T-helper 2 cell treated with Interferon-gamma antibody and Interleukin-4, amounts not matched to agents 100 ng/mL and 5 ng/mL, for 36 hours (primary cell): ENCODE measurements at regions not wholly inside any gene's neighbourhood (a gene's known extent, or its start where the extent isn't known, plus 50 kb on each side); places are given as distances from the start of the nearest gene placed in this dataset.
"Not testable (repeated sequence)": the region's sequence is repeated elsewhere in the genome, so short reads cannot be mapped to it uniquely, and the experiment has no call there.

Experiments used
- intact Hi-C: fragments of 100-400 bp; cut with micrococcal nuclease; formaldehyde crosslinking; loops from one replicate; pipeline ENCODE4 v1.15.1; 2023

DNA sequence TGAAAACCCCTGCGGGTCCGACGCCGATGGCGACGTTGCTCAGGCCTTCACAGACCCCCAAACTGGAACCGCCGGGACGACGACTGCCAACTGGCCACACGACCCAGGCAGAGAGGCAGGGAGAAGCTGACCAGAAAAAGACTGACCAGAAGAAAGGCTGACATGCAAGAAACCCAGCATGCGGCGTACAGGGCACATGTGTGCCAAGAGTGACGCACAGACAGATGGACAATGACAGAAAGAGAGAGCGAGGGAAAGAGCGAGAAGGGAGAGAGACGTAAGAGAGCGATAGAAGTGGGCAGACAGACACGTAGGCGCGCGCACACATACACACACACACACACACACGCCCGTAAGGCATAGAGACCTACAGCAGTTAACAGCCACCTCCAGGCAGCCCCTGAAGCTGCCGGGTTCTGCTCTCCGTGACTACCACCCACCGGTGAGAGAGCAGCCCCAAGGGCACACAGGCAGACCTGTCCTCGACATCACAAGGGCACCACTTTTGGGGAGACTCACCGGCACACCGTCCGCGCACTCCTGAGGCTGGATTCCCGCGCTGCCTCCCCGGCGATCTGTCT lies 67.2 kb upstream of the ZNF527 start:
- intact Hi-C loops = no loop called here

DNA sequence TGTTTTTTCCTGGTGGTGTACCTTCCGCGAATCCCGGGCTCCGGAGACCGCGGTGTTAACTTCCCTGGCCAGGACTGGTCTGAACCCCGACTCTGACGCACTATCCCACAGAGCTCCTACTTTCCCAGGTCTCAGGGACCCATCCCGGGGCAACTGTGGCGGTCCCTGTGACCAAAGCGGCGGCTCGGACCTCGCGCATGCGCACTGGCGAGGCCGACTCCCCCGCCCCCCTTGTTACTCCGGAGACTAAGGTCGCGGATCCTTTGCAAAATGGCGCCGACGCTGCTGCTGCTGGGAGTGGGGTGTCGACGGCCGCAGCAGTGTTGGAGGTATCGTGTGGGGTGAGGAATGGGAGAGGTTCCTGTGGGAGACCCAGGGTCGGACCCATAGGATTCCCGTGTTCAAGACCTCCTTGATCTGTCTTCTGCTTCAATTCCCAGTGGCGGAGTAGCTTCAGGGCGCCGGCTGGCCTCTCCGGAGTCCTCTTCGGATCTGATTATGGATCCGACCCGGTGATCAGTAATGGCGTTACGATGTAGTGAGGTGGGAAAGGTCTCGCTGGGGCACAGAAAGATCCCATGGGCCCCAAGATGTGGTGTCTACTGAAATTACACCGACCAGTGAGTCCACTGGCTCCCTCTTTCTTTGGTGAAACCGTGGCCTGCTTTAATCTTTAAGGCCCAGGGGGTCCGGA lies 66.6 kb upstream of the ZNF527 start:
- intact Hi-C loops = no loop called here

DNA sequence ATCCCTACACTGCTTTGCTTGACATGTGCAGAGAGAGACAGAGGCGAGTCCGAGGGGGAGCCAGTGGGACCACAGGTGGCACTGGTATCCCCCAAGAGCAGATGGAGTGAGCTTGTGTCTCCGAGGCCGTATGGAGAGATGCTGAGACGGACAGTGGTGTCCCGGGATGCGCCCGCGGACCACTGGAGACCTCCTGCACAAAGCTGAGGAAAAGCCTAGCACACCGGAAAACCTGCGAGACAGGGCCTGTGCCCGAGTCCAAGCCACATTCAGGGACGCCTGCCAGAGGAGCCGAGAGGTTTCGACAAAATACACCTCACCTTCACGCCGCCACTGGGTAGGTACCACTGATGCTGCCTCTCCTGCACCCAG lies 66.0 kb upstream of the ZNF527 start:
- intact Hi-C loops = no loop called here

DNA sequence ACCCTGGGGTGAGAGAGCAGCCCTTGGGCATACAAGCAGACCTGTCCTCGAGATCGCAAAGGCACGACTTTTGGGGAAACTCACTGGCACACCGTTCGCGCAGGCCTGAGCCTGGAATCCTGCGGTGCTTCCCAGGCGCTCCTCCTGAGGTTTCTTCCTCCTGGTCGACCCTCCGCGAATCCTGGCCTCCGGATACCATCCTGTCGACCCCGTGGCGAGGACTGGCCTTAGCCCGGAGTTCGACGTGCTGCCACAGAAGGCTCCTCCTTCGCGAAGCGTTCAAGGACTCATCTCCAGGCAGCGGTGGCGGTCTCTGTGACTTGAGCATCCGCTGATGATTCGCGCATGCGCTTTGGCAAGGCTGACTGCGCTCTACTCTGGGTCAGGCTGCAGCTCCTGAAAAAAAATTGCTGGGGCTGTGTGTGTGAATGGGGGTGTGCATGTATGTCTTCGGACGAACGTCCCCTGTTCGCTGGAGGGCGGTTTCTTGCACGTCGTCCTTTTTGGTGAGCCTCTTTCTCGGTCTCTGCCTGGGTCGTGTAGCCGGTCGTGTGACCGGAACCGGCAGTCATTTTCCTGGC lies 64.4 kb upstream of the ZNF527 start:
- intact Hi-C loops = no loop called here

DNA sequence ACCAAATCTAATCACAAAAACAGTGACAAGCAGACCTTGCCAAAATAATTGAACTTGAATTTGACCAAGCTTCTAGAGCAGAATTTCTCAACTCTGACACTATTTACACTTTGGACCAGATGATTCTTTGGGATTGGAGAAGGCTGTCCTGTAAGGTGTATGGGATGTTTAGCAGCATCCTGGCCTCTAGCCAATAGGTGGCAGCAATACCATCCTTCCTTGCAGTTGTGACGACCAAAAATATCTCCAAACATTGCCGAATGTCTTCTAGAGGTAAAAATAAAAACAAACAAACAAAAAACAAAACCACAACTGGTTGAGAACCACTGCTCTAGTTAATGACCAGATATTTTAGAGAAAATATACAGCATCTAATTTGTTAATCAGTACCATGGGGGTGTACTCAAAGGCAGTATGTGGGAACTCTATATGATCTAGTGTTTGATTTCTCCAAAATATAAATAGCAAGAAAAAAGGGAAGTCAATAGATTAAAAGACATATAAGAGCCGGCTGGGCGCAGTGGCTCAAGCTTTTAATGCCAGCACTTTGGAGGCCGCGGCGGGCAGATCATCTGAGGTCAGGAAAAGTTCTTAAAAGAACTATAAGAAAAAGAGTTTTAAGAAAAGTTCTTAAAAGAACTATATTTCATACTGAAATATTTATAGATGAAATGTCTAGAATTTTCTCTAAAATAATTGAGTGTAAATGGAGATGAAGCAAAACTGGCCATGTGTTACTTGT lies 60.9 kb upstream of the ZNF527 start:
- intact Hi-C loops = no loop called here

DNA sequence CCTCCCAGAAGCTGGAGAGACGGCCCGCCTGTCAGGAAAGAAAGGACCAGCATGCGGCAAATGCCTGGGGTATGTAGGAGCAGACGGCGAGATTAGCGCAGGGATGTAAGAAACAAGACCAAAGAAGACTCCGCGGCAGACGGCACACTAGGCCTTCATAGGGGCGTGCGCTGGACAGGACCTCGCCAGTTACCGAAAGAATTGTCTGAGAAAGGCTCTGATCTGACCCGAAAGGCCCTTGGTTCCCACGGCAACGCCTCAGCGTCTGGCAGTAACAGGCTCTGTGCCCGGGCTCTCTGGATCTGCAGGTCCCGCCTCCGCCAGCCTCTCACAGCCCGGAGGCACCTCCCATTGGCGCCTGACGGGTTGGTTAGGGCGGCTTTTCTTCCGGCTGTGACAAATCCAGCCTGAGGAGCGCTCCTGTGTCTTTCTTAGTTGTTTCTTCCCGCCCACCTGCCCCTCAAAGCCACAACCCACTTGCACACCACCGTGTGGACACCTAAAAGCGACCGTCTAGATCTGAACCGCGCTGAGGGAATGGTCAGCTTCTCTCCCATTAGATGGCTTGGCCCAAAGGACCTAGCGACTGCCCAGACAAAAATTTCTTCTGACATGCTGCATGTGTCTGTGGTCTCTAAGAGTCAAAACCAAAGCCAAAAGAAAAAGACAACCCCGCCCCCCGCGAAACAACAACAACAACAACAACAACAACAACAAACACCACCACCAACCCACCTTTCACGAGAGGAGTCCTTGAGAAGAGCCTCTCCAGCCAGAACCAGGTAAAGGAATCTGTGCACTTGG lies 58.2 kb upstream of the ZNF527 start:
- intact Hi-C loops = not testable (repeated sequence)

DNA sequence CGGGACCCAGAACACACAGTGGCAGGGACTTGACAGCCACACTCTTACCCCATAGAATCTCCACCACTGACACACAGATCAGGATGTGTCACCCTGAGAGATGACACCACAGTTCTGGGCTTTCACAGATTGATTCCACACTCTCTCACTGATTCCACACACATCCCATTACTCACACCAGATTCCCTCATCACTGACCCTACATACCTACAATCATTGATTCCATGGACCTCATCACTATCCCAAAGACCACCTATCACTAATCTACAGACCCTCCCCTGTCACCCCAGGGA lies 57.6 kb upstream of the ZNF527 start:
- intact Hi-C loops = no loop called here

DNA sequence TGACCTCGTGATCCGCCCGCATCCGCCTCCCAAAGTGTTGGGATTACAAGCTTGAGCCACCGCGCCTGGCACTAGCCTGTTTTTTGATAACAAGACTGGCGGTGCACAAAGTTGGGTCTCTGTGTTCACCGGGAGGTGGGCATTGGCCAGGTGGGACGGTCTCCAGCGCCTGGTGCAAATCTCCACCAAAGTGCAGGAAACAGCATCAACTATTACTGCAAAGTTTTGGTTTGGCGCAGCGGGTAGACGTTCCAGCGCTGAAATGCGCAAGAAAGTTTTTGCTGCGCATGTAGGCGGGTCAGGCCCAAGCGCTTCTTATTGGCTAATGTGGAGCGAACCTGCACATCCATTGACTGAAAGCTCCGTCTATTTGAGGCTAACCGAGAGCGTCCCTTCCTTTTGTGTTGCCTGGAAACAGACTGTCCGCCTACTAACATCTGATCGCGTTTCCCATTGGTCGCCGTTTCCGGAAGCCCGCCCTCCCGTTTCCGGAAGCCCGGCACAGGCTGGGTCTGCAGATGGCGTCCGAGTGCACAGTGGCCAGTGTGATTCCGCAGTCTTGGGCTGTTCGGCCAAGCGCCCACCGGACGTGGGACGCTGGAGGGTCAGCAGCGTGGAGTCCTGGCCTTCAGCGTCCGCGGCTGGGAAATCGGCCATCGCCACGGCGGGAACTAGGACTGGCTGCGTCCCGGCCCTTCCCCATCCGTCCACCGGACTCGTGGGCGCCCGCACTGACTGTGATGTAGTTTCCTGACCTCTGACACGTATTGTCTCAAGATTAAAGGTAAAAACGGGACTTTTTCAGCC lies 53.3 kb upstream of the ZNF527 start:
- intact Hi-C loops = loop anchor here (1.0 kb wide), 3 partner anchors 54 to 152 kb away; partner anchors contain the start of genes ZNF527, ZNF570 and ZNF585A

DNA sequence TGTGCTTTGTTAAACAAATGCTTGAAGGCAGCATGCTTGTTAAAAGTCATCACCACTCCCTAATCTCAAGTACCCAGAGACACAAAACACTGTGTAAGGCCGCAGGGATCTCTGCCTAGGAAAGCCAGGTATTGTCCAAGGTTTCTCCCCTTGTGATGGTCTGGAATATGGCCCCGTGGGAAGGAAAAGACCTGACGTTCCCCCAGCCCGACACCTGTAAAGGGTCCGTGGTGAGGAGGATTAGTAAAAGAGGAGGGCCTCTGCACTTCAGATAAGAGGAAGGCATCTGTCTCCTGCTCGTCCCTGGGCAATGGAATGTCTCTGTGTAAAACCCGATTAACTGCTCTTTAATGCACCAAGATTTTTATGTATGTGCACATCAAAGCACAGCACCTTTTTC lies 49.9 kb upstream of the ZNF527 start:
- intact Hi-C loops = not testable (repeated sequence)
